ENCODE measurements at regions not wholly inside any gene's neighbourhood (a gene's known extent, or its start where the extent isn't known, plus 50 kb on each side); places are given as distances from the start of the nearest gene placed in this dataset.

DNA sequence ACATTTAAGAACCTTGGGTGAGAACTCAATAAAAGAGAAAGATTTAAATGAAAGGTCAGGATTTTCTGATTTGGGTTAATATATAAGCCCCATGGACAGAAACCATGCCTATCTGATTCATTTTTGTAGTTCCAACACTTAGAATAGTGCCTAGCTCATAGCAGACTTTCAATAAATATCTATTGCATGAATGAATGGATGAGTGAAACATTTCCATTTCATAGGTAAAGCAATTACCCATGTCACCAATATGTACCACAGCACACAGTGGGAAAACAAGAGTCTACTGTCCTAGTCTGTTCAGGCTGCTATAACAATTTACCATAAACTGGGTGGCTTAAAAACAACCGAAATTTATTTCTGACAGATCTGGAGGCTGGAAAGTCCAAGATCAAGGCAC is 63.9 kb upstream of the PTPN13 start:
- no peak for DNase-seq

DNA sequence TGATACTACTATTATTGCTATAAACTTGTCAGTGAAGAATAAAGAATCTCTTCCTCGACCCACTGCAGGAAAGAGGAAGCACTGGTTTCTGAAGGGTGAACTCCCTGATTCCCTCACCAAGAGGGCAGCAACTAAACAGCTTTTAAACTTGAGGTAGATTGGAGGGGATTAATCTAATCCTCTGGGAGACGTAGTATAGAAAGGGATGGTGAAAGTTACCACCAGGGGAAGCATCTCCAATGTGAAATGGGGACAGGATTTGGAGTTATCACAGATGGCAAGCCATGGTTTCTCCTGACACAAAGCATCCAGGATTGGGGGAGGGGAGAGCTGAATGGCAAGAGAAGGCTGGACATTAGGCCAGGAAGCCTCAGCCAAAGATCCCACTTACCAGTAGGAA is 62.7 kb upstream of the PTPN13 start:
- no peak for DNase-seq

DNA sequence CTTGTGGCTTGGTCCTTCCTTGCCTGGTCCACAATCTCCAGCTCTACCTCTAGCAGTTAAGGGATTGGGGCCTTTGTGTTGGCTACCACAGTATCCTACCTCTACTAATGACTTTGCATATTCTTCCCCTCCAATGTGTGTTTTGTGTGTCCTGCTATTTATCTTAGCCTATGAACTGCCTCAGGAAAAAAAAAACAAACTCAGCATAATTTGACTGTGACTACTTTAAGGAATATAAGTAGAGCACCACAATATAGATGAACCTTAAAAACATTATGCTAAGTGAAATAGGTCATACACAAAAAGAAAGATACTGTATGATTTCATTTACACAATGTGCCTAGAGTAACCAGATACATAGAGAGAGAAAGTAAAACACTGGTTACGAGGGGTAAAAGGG is 61.3 kb upstream of the PTPN13 start:
- no peak for DNase-seq

DNA sequence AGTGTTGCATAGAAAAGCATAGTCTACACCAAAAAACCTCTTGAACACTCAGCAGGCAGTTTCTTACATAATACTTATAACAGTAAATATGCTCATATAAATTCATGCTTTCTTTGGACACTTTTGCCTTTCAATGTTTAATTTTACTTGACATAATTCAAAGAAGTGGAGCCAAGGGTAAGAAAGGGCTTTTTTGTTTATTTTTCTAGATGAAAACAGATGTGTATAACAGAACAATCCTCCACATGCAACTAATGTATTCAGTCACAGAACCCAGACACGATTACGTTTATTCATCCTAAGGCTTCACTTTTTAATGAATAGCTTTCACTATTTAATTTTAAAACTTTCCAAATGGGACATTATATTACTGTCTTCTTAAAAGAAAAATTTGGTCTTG is 58.0 kb upstream of the PTPN13 start:
- DNase-seq: no peak

DNA sequence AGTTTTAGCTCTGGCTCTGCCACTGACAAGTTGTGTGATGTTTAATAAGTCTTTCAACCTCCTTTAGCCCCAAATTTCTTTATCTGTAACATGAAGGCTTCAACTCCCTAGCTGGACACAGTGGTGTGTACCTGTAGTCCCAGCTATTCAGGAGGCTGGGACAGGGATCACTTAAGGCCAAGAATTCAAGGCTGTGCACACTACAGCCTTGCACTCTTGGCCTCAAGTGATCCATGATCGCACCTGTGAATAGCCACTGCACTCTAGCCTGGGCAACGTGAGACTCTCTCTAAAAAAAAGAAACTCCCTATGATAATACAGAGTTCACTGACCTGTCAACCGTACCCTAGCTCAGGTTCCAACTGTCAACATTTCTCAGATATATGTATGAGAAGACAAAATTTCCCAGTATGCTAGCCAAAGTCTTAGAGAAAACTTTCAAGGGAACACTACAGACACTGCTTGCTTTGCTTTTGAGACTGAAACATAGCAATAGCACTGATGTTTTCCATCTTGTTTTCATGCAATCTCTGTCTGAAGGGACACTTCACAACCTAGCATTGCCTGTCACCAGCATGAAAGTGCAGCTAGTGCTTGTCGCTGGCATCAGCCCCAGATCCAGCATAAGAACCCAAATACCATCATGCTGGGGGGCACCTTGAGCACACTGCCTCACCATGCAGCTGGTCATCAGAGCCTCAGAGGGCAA is 51.6 kb upstream of the PTPN13 start:
- no peak for DNase-seq

DNA sequence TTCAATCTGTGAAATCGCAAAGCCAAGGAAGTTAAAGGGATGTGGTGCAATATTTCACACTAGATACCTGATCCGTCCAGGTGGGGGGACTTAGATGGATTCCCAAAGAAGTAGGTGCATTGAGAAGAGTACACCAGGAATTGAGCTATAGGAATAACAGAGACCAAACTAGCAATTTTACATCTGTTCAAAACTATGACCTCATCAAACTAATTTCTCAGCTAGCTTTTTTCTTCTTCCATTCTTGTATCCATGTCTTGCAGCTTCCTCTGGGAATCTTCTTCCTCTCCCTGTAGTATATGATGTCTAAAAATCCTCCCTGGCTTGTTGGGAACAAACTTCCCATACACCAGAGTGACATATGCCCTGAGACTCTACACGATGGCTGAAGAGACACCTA is 51.0 kb upstream of the PTPN13 start:
- no peak for DNase-seq

DNA sequence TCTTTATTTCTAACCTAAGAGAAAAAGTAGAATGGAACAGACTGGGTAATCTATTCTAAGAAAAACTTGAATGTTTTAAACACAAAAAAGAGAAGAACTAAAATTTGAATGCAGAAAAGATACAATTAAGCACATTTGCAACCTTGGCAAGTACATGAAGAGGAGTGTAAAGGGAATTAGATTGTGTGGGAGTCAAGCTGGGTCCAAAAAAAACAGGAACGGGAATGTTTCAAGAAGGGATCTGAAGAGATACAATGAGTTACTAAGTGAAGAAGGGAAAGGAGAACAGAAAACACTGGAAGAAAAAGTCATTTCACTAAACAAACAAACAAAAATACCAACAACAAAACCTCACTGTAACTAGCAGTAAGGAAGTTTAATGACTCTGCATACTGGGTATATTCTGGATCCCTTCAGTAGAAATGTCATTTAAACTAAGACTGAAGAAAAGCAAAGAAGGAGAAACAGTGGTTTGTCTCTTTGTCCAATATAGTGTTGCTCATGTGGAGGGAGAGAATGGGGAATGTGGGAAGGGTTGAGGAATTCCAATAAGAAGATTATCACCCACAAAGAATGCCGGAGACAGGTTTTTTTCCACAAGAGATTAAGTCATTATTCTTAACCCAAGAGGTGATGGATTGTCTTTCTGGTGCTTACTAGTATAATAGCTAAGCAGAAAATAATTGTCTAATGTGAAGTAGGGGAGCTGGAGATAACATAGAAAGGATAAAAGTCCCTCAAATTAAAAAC is 50.4 kb upstream of the PTPN13 start:
- no peak for DNase-seq

DNA sequence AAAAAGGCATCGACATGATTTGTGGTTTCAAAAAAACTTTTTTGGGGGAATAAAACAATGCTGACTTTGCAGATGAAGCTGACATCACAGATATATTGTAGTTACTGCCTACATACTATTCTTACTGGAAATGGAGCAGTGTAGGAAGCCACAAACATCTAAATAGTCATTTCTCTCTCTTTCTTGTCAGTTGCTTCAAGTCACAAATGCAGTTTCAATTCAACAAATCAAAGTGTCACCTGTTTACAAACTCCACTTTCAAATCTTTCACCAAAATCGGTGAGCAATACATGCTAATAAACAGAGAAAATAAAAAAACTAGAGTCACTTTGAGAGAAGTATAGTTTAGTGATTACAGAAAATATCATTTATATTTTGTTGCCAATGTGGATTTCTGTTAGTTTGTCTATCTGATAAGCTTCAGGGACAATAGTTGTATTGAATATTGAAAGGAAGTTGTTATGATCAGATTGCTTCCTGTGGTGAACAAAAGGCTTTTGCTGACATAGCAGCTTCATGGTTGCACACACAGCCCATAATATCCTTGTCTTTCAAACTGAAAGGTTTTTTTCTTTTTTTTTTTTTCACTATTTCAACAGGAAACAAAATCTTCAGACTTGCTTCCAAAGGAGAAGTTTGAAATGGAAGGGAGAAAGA is 49.7 kb upstream of the PTPN13 start:
- DNase-seq: no peak

Data from NCI-H1105 (cell line).